Neutrophil (primary cell): ENCODE measurements at regions not wholly inside any gene's neighbourhood (a gene's known extent, or its start where the extent isn't known, plus 50 kb on each side); places are given as distances from the start of the nearest gene placed in this dataset.

Source experiments
- H3K27ac ChIP-seq: fragments of 200-600 bp; sonication (generic); 2 replicates; pipeline ENCODE4 v1.5.1; 2016; ENCODE audit warnings: mild to moderate bottlenecking, moderate library complexity
- H3K27me3 ChIP-seq: fragments of 200-600 bp; sonication (generic); 2 replicates; pipeline ENCODE4 v1.6.0; 2016; ENCODE audit warnings: mild to moderate bottlenecking
- H3K36me3 ChIP-seq: fragments of 200-600 bp; sonication (generic); 2 replicates; pipeline ENCODE4 v1.5.1; 2017
- H3K4me1 ChIP-seq, 2 experiments: fragments of 200-600 bp in 1 of 2; sonication (generic) in 1 of 2; 1 replicate in 1 of 2; 2 replicates in 1 of 2; pipeline versions ENCODE4 v1.5.1 to v1.6.1; 2013 to 2016; ENCODE audit warnings: low read depth in 1 of 2, low read length in 1 of 2, mild to moderate bottlenecking in 1 of 2, moderate library complexity in 1 of 2; ENCODE audit not compliant: control insufficient read depth in 1 of 2, insufficient read depth in 1 of 2
- H3K4me3 ChIP-seq, 2 experiments: fragments of 200-600 bp in 1 of 2; sonication (generic) in 1 of 2; 1 replicate in 1 of 2; 2 replicates in 1 of 2; pipeline ENCODE4 v1.5.1; 2013 to 2016; ENCODE audit warnings: low read depth in 1 of 2, low read length in 1 of 2, mild to moderate bottlenecking in 1 of 2, moderate library complexity in 1 of 2
- H3K9me3 ChIP-seq: fragments of 200-600 bp; sonication (generic); 2 replicates; pipeline ENCODE4 v1.5.1; 2016
- TF ChIP-seq, protein P1 (sequence below): fragments of 200-600 bp; sonication (generic); IDR thresholded peaks from 2 replicates; pipeline ENCODE4 v1.5.1; 2016; ENCODE audit warnings: antibody characterized with exemption

GRCh38 chr20:23229989-23230388, 120.6 kb upstream of the NXT1 start:
- H3K27me3 ChIP-seq: peaks cover 10% of the 10 kb centered on the region

DNA sequence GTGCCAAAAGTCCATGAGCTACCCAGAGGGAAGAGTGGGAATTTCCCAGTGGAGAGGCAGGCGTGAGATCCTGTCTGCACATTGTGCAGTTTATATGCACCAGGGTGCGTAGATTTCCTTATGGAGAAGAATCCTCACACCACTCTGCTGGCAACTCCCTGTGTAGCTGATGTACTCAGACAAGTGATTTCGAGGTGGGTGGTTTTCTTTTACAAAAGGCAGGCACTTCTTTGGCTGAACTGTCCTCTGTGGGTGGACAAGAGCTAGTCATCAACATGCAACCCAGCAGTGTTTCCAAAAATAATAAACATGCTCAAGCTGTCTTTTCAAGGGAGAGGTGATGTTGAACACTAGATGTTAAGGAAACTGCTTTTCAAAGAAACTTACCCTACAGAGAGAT, 121.7 kb upstream of the NXT1 start:
- TF ChIP-seq, protein P1, sequence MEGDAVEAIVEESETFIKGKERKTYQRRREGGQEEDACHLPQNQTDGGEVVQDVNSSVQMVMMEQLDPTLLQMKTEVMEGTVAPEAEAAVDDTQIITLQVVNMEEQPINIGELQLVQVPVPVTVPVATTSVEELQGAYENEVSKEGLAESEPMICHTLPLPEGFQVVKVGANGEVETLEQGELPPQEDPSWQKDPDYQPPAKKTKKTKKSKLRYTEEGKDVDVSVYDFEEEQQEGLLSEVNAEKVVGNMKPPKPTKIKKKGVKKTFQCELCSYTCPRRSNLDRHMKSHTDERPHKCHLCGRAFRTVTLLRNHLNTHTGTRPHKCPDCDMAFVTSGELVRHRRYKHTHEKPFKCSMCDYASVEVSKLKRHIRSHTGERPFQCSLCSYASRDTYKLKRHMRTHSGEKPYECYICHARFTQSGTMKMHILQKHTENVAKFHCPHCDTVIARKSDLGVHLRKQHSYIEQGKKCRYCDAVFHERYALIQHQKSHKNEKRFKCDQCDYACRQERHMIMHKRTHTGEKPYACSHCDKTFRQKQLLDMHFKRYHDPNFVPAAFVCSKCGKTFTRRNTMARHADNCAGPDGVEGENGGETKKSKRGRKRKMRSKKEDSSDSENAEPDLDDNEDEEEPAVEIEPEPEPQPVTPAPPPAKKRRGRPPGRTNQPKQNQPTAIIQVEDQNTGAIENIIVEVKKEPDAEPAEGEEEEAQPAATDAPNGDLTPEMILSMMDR: no peak
- Histone ChIP-seq H3K27ac (no peak overlapping the region), H3K4me3 (no peak overlapping the region)

More at GRCh38 chr20:23229989-23230388, 120.6 kb upstream of the NXT1 start:
- TF ChIP-seq, protein P1: no peak
- Histone ChIP-seq H3K4me3 (no peak overlapping the region), H3K27ac (no peak overlapping the region), H3K36me3 (no peaks in the 10 kb centered on the region), H3K4me1 (peaks cover 9% of the 10 kb centered on the region in 2 experiments), H3K9me3 (no peaks in the 10 kb centered on the region)

GRCh38 chr20:23227976-23228375, 122.6 kb upstream of the NXT1 start:
- peaks cover 14 to 15% of the 10 kb centered on the region in 2 experiments for H3K4me1 ChIP-seq
- TF ChIP-seq, protein P1: no peak
- no peaks in the 10 kb centered on the region for H3K9me3 ChIP-seq
- no peak overlapping the region for H3K4me3 ChIP-seq
- H3K27ac ChIP-seq: no peak overlapping the region
- no peaks in the 10 kb centered on the region for H3K36me3 ChIP-seq
- H3K27me3 ChIP-seq: peaks cover 10% of the 10 kb centered on the region

More for the DNA sequence above, 121.7 kb upstream of the NXT1 start:
- H3K36me3 ChIP-seq: no peaks in the 10 kb centered on the region
- peaks cover 10% of the 10 kb centered on the region for H3K27me3 ChIP-seq
- peaks cover 14 to 15% of the 10 kb centered on the region in 2 experiments for H3K4me1 ChIP-seq
- H3K9me3 ChIP-seq: no peaks in the 10 kb centered on the region

DNA sequence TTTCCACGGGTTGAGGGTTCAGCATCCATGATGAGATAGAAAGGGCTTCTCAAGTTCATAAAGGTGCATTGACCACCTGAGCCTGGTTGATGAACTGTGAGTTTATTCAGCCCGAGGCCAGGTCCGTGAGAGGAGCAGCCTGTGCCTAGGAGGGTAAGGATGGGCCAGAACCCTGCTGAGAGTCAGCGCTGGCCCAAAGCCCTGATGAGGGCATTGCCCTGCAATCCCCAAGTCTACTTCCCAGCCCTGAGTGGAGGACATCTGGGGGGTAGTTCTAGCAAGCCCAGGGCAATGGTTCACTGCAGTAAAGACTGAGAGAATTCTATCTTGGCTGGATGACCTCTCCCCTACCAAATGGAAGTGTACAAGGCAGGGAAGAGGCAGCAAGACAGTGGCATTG, 123.3 kb upstream of the NXT1 start:
- H3K4me1 ChIP-seq: peaks cover 14 to 15% of the 10 kb centered on the region in 2 experiments
- H3K27me3 ChIP-seq: peaks cover 10% of the 10 kb centered on the region
- no peaks in the 10 kb centered on the region for H3K36me3 ChIP-seq
- TF ChIP-seq, protein P1: no peak
- no peaks in the 10 kb centered on the region for H3K9me3 ChIP-seq
- H3K27ac ChIP-seq: no peak overlapping the region
- H3K4me3 ChIP-seq: no peak overlapping the region

GRCh38 chr20:23226612-23227265, 123.9 kb upstream of the NXT1 start:
- H3K4me1 ChIP-seq: peaks cover 14 to 15% of the 10 kb centered on the region in 2 experiments
- H3K4me3 ChIP-seq: no peak overlapping the region
- no peak overlapping the region for H3K27ac ChIP-seq
- TF ChIP-seq, protein P1: no peak
- peaks cover 10% of the 10 kb centered on the region for H3K27me3 ChIP-seq
- H3K36me3 ChIP-seq: no peaks in the 10 kb centered on the region
- H3K9me3 ChIP-seq: peaks cover 1% of the 10 kb centered on the region
